ENCODE measurements at regions not wholly inside any gene's neighbourhood (a gene's known extent, or its start where the extent isn't known, plus 50 kb on each side); places are given as distances from the start of the nearest gene placed in this dataset.

GRCh38 chr6:150494241-150494640 is 105.4 kb upstream of the PLEKHG1 start:
- no peak for DNase-seq (ENCODE audit: low spot score)
- H4K20me1 ChIP-seq (ENCODE audit: insufficient read depth, low read length) = no peaks in the 10 kb centered on the region
- ChIA-PET CTCF (ENCODE audit: unreplicated experiment) (no interaction called here), POLR2A (interaction anchor here (0.6 to 1.5 kb wide), 2 partner anchors 11 to 86 kb away, joined by 4 read pairs; no protein-coding TSS in a partner anchor)
- H3K36me3 ChIP-seq (ENCODE audit: insufficient read depth, low read length) = no peaks in the 10 kb centered on the region
- no peaks in the 10 kb centered on the region for H3K79me2 ChIP-seq (ENCODE audit: insufficient read depth, low read depth, low read length)
- TF ChIP-seq CTCF (conservative IDR thresholded peaks at IDR 0.05; ENCODE audit: low read length) = no peak
- TF ChIP-seq EZH2phosphoT487 (IDR thresholded peaks at IDR 0.05; ENCODE audit: borderline replicate concordance, low read depth, low read length) = no peak
- H3K4me1 ChIP-seq (ENCODE audit: insufficient read depth, low read length, poor library complexity, severe bottlenecking) = no peaks in the 10 kb centered on the region
- no peaks in the 10 kb centered on the region for H3K9me2 ChIP-seq (ENCODE audit: insufficient read depth, low read length)
- no TSS peak for BruUV-seq (replicated peaks)
- no peak overlapping the region for H3K27ac ChIP-seq (ENCODE audit: low read depth, low read length, poor library complexity, severe bottlenecking)
- no peak overlapping the region for H2AFZ ChIP-seq (ENCODE audit: low read length)
- no peak overlapping the region for H3K4me3 ChIP-seq (ENCODE audit: low read depth, low read length, poor library complexity, severe bottlenecking)
- intact Hi-C loops (cut with micrococcal nuclease; ENCODE audit: unreplicated experiment) = no loop called here
- H3K9me3 ChIP-seq (ENCODE audit: low read length) = no peaks in the 10 kb centered on the region
- no peak overlapping the region for H3K4me2 ChIP-seq (ENCODE audit: low read length)

GRCh38 chr6:150495126-150495525 is 104.6 kb upstream of the PLEKHG1 start:
- no peak for DNase-seq (ENCODE audit: low spot score)
- H3K36me3 ChIP-seq (ENCODE audit: insufficient read depth, low read length) = no peaks in the 10 kb centered on the region
- no peak overlapping the region for H3K27ac ChIP-seq (ENCODE audit: low read depth, low read length, poor library complexity, severe bottlenecking)
- H3K4me3 ChIP-seq (ENCODE audit: low read depth, low read length, poor library complexity, severe bottlenecking) = no peak overlapping the region
- no peaks in the 10 kb centered on the region for H4K20me1 ChIP-seq (ENCODE audit: insufficient read depth, low read length)
- H3K9me3 ChIP-seq (ENCODE audit: low read length) = no peaks in the 10 kb centered on the region
- H2AFZ ChIP-seq (ENCODE audit: low read length) = no peak overlapping the region
- no peak overlapping the region for H3K4me2 ChIP-seq (ENCODE audit: low read length)
- BruUV-seq (replicated peaks) = no TSS peak
- intact Hi-C loops (cut with micrococcal nuclease; ENCODE audit: unreplicated experiment) = no loop called here
- ChIA-PET CTCF (ENCODE audit: unreplicated experiment) (no interaction called here), POLR2A (interaction anchor here (0.5 kb wide), 1 partner anchor 716 kb away, joined by 7 read pairs; no protein-coding TSS in a partner anchor)
- H3K4me1 ChIP-seq (ENCODE audit: insufficient read depth, low read length, poor library complexity, severe bottlenecking) = no peaks in the 10 kb centered on the region
- TF ChIP-seq EZH2phosphoT487 (IDR thresholded peaks at IDR 0.05; ENCODE audit: borderline replicate concordance, low read depth, low read length) (no peak), CTCF (conservative IDR thresholded peaks at IDR 0.05; ENCODE audit: low read length) (no peak)
- H3K79me2 ChIP-seq (ENCODE audit: insufficient read depth, low read depth, low read length) = no peaks in the 10 kb centered on the region
- H3K9me2 ChIP-seq (ENCODE audit: insufficient read depth, low read length) = no peaks in the 10 kb centered on the region

- no peak for DNase-seq (ENCODE audit: low spot score)
- Histone ChIP-seq H4K20me1 (ENCODE audit: insufficient read depth, low read length) (no peaks in the 10 kb centered on the region), H2AFZ (ENCODE audit: low read length) (no peak overlapping the region), H3K79me2 (ENCODE audit: insufficient read depth, low read depth, low read length) (no peaks in the 10 kb centered on the region), H3K4me1 (ENCODE audit: insufficient read depth, low read length, poor library complexity, severe bottlenecking) (no peaks in the 10 kb centered on the region), H3K4me3 (ENCODE audit: low read depth, low read length, poor library complexity, severe bottlenecking) (no peak overlapping the region), H3K27ac (ENCODE audit: low read depth, low read length, poor library complexity, severe bottlenecking) (no peak overlapping the region), H3K4me2 (ENCODE audit: low read length) (no peak overlapping the region), H3K9me3 (ENCODE audit: low read length) (no peaks in the 10 kb centered on the region), H3K9me2 (ENCODE audit: insufficient read depth, low read length) (no peaks in the 10 kb centered on the region), H3K36me3 (ENCODE audit: insufficient read depth, low read length) (no peaks in the 10 kb centered on the region)
- intact Hi-C loops (cut with micrococcal nuclease; ENCODE audit: unreplicated experiment) = no loop called here
- no peak for TF ChIP-seq CTCF (conservative IDR thresholded peaks at IDR 0.05; ENCODE audit: low read length)
- no peak for TF ChIP-seq EZH2phosphoT487 (IDR thresholded peaks at IDR 0.05; ENCODE audit: borderline replicate concordance, low read depth, low read length)
- no TSS peak for BruUV-seq (replicated peaks)
- POLR2A ChIA-PET = no interaction called here
- CTCF ChIA-PET (ENCODE audit: unreplicated experiment) = no interaction called here
Measured at GRCh38 chr6:150496629-150497028, 103.1 kb upstream of the PLEKHG1 start.

Measured in OCI-LY7 (cell line).